ENCODE measurements at regions not wholly inside any gene's neighbourhood (a gene's known extent, or its start where the extent isn't known, plus 50 kb on each side); places are given as distances from the start of the nearest gene placed in this dataset.

GRCh38 chr4:36758312-36759178 is 477.1 kb downstream of the DTHD1 start:
- peaks cover 11% of the 10 kb centered on the region for H3K4me1 Mint-ChIP-seq (ENCODE audit: low read depth, unreplicated experiment)

GRCh38 chr4:36761607-36762006 is 480.2 kb downstream of the DTHD1 start:
- no peaks in the 10 kb centered on the region for H3K27me3 Mint-ChIP-seq (ENCODE audit: low read depth, unreplicated experiment)
- FAIRE-seq: no peak

More at GRCh38 chr4:36758312-36759178, 477.1 kb downstream of the DTHD1 start:
- H3K9me3 ChIP-seq (ENCODE audit: insufficient read depth, low read depth, low read length): no peaks in the 10 kb centered on the region
- no peak overlapping the region for H3K4me3 Mint-ChIP-seq (ENCODE audit: unreplicated experiment)
- H3K4me2 ChIP-seq (ENCODE audit: low read length): no peak overlapping the region
- H3K4me3 ChIP-seq (ENCODE audit: insufficient read depth, low read depth, low read length): no peak overlapping the region
- no peaks in the 10 kb centered on the region for H3K4me1 ChIP-seq (ENCODE audit: insufficient read depth, low read length)
- no peak overlapping the region for H3K27ac Mint-ChIP-seq (ENCODE audit: unreplicated experiment)
- FAIRE-seq (no peak), DNase-seq (ENCODE audit: low read depth) (no peak)
- H2AFZ ChIP-seq (ENCODE audit: low read depth, low read length): no peak overlapping the region
- no peaks in the 10 kb centered on the region for H4K20me1 ChIP-seq (ENCODE audit: insufficient read depth, low read length)
- H3K36me3 Mint-ChIP-seq (ENCODE audit: low read depth, unreplicated experiment): no peaks in the 10 kb centered on the region
- H3K9me3 Mint-ChIP-seq (ENCODE audit: unreplicated experiment): no peaks in the 10 kb centered on the region
- no peaks in the 10 kb centered on the region for H3K36me3 ChIP-seq (ENCODE audit: insufficient read depth, low read length)
- TF ChIP-seq CTCF (IDR thresholded peaks at IDR 0.05; ENCODE audit: insufficient read depth, low read depth, low read length) (no peak), EZH2 (IDR thresholded peaks at IDR 0.05; ENCODE audit: insufficient read depth, low read length) (no peak)
- H3K27me3 Mint-ChIP-seq (ENCODE audit: low read depth, unreplicated experiment): no peaks in the 10 kb centered on the region
- no peaks in the 10 kb centered on the region for H3K27me3 ChIP-seq (ENCODE audit: insufficient read depth, low read length)
- H3K79me2 ChIP-seq (ENCODE audit: insufficient read depth, low read length): no peaks in the 10 kb centered on the region
- H3K27ac ChIP-seq (ENCODE audit: low read depth, low read length): no peak overlapping the region
- no peak overlapping the region for H3K9ac ChIP-seq (ENCODE audit: low read length)

More at GRCh38 chr4:36761607-36762006, 480.2 kb downstream of the DTHD1 start:
- Mint-ChIP-seq H3K4me1 (ENCODE audit: low read depth, unreplicated experiment) (peaks cover 11% of the 10 kb centered on the region), H3K36me3 (ENCODE audit: low read depth, unreplicated experiment) (no peaks in the 10 kb centered on the region), H3K27ac (ENCODE audit: unreplicated experiment) (no peak overlapping the region), H3K9me3 (ENCODE audit: unreplicated experiment) (no peaks in the 10 kb centered on the region), H3K4me3 (ENCODE audit: unreplicated experiment) (no peak overlapping the region)
- Histone ChIP-seq H3K4me2 (ENCODE audit: low read length) (no peak overlapping the region), H3K9ac (ENCODE audit: low read length) (no peak overlapping the region), H3K9me3 (ENCODE audit: insufficient read depth, low read depth, low read length) (no peaks in the 10 kb centered on the region), H2AFZ (ENCODE audit: low read depth, low read length) (no peak overlapping the region), H3K79me2 (ENCODE audit: insufficient read depth, low read length) (no peaks in the 10 kb centered on the region), H3K27me3 (ENCODE audit: insufficient read depth, low read length) (no peaks in the 10 kb centered on the region), H3K4me3 (ENCODE audit: insufficient read depth, low read depth, low read length) (no peak overlapping the region), H4K20me1 (ENCODE audit: insufficient read depth, low read length) (no peaks in the 10 kb centered on the region), H3K4me1 (ENCODE audit: insufficient read depth, low read length) (no peaks in the 10 kb centered on the region), H3K36me3 (ENCODE audit: insufficient read depth, low read length) (no peaks in the 10 kb centered on the region), H3K27ac (ENCODE audit: low read depth, low read length) (no peak overlapping the region)
- DNase-seq (ENCODE audit: low read depth): no peak
- TF ChIP-seq CTCF (IDR thresholded peaks at IDR 0.05; ENCODE audit: insufficient read depth, low read depth, low read length): no peak
- no peak for TF ChIP-seq EZH2 (IDR thresholded peaks at IDR 0.05; ENCODE audit: insufficient read depth, low read length)
